GM19455 (cell line): ENCODE measurements at regions not wholly inside any gene's neighbourhood (a gene's known extent, or its start where the extent isn't known, plus 50 kb on each side); places are given as distances from the start of the nearest gene placed in this dataset.
"Not testable (repeated sequence)": the region's sequence is repeated elsewhere in the genome, so short reads cannot be mapped to it uniquely, and the experiment has no call there.

ENCODE experiments used
- ATAC-seq: cut with Tn5 transposase; IDR thresholded peaks from one replicate; pipeline ENCODE4 v1.9.1; 2021; ENCODE audit not compliant: unreplicated experiment

DNA sequence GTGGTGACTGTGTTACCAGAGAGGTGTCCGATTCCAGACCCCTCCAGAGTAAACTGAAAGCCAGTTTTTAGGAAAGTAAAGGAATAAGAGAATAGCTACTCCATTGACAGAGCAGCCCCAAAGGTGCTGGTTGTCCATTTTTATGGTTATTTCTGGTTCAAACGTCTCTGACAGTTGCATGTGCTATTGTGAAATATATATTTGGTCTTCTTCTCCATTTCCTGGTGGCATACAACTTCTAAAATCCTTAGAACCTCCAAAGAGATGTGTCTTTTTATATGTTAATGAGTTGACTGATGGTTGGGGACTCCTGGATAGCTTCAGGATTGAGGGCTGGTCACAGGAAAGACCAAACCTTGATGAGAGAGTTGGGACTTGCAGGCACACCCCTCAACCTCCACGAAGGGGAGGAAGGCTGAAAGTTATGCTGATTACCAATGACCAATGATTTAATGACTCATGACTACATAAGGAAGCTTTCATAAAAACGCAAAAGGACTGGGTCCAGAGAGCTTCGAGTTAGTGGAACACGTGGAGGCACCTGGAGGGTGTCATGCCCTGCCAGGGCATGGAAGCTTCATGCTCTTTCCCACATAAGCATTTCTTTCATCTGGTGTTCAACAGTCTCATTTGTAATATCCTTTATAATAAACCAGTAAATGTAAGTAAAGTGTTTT is 100.7 kb downstream of the SLC16A1 start:
- no peak for ATAC-seq

DNA sequence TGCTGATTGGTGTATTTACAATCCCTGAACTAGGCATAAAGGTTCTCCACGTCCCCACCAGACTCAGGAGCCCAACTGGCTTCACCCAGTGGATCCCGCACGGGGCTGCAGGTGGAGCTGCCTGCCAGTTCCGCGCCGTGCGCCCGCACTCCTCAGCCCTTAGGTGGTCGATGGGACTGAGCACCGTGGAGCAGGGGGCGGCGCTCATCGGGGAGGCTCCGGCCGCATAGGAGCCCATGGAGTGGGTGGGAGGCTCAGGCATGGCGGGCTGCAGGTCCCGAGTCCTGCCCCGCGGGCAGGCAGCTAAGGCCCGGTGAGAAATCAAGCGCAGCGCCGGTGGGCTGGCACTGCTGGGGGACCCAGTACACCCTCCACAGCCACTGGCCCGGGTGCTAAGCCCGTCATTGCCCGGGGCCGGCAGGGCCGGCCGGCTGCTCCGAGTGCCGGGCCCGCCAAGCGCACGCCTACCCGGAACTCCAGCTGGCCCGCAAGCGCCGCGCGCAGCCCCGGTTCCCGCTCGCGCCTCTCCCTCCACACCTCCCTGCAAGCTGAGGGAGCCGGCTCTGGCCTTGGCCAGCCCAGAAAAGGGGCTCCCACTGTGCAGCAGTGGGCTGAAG is 101.5 kb downstream of the SLC16A1 start:
- not testable (repeated sequence) for ATAC-seq

DNA sequence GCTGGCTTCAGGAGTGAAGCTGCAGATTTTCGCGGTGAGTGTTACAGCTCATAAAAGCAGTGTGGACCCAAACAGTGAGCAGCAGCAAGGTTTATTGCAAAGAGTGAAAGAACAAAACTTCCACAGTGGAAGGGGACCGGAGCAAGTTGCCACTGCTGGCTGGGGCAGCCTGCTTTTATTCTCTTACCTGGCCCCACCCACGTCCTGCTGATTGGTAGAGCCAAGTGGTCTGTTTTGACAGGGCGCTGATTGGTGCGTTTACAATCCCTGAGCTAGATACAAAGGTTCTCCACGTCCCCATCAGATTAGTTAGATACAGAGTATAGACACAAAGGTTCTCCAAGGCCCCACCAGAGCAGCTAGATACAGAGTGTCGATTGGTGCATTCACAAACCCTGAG is 102.1 kb downstream of the SLC16A1 start:
- ATAC-seq: not testable (repeated sequence)

DNA sequence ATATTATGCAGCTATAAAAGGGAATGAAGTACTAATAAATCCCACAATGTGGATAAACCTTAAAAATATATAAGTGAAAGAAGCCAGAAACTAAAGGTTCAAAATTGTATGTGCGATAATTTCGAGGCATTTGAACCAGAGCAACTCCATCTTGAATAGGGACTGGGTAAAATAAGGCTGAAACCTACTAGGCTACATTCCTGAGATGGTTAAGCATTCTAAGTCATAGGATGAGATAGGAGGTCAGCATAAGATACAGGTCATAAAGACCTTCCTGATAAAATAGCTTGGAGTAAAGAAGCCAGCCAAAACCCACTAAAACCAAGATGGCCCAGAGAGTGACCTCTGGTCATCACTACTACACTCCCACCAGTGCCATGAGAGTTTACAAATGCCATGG is 103.1 kb downstream of the SLC16A1 start:
- no peak for ATAC-seq

DNA sequence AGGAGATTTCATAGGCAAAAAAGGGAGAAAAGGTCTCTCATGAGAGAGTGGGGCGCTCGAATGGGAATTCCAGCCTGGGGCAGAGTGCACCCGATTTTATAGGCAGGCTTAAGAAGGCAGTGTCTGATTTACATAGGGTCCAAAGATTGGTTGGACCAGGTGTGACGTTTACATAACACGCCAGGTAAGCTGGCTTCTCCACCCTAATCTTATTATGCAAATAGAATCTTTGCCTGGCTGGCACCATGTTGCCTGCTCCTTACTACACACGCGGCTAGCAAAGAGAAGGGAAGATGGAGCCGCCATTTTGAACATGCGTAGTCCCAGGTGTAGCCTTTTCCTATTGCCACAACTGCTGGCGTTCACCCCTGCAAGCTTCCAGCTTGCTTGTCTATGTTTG is 103.7 kb downstream of the SLC16A1 start:
- ATAC-seq: no peak

DNA sequence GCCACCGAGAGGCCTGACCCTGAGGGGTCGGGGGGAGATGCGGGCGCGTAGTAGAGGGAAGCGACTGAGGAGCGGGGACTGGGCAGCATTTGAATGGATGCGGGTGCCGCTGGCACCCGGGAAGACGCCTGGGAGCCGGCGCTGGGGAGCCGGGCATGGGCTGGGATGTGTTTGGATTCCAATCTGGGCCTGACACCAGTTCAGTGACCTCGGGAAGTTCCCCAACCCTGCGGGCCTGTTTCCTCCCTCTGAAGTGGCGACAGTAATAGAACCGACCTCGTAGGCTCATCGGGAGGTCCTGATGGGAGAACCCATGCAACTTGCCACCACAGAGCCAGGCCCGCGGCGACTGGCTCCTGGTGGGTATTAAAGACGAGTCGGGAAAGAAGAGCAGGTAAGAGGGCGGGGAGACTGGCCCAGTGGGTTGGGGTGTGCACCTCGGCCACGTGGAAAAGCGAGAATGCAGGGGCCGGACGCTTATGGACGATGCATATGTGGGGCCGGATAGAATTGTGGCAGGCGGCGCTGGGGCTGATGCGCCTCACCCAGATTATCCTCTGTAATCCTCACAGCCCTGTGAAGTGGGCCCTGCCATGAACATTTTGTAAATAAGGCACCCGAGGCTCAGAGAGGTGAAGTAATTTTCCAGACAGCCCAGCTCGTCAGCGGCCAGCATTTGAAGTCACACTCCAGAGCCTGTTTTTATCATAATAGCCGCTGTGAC is 105.8 kb downstream of the SLC16A1 start:
- no peak for ATAC-seq

DNA sequence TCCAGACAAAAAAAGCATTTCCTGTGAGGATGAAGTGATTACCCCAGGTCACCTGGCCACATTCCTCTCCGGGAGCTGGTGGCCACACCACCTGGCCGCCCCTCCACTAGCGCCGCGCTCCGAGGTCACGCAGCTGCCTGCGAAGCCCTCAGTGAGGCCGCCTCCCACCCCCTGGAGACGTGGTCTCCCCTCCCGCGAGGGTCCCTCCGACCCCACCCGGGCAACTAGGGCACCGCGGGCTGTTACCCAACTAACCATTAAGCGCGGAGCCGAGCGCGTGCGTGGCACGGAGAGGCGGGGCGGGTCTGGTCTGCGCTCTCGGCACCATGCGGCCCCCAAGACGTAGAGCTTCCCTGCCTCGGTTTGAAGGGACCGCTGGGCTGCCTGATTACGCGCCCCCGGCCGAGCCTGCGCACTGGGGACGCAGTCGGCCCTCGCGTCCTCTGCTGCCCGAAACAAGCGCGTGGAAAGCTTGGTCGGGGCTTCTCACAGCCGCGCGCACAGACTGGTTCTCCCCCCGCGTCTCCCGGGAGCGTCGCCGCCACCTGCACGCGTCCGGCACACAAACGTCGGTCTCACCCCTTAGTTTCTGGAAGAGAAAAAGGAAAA is 106.5 kb downstream of the SLC16A1 start:
- no peak for ATAC-seq

DNA sequence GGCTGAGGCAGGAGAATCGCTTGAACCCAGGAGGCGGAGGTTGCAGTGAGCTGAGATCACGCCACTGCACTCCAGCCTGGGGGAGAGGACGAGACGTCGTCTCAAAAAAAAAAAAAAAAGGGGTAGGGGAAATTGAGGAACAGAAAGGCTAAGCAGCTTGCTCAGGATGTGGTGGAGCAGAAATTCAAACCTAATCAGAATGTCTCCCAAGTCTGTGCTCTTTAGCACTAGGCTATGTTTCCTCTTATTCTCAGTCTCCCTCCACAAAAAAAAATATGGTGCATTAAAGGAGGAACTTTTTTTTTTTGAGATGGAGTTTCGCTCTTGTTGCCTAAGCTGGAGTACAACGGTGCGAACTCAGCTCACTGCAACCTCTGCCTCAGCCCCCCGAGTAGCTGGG is 114.2 kb downstream of the SLC16A1 start:
- no peak for ATAC-seq

DNA sequence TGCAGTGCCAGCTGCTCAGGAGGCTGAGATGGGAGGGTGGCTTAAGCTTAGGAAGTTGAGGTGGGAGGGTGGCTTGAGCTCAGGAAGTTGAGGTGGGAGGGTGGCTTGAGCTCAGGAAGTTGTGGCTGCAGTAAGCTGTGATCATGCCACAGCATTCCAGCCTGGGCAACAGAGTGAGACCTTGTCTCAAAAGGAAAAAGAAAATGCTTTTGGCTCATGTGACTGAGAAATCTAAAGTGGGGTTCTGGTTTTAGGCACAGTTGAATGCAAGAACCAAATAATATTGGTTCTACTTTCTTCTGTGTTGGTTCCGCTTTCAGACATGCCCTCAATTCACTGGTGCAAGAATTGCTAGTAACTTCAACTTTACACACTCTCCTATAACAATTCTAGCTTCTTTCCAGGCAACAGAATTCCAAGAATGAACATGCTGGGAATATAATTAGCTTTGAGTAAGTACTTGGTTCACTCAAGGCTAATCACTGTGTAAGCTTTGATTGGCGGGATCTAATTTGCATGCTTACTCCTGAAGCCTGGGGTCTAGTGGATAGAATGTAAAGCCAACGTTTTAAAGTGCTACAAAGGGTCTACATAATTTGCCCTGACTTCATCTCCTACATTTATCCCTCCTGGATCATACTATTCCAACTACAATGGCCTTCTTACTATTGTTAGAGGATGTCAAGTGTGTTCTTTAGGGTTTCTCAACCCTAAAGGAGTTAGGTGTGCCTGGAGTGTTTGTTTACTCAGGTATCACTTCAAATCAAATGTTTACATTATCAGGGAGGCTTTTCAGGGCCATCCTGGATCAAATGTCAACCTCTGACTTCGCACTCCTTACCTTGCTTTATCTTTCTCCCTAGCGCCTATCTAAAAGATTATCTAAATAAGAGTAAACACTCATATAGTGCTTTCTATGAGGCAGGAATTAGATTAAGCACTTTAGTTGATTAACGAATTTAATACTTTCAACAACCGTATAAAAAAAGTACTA is 115.1 kb downstream of the SLC16A1 start:
- ATAC-seq: peak; percentile 65

DNA sequence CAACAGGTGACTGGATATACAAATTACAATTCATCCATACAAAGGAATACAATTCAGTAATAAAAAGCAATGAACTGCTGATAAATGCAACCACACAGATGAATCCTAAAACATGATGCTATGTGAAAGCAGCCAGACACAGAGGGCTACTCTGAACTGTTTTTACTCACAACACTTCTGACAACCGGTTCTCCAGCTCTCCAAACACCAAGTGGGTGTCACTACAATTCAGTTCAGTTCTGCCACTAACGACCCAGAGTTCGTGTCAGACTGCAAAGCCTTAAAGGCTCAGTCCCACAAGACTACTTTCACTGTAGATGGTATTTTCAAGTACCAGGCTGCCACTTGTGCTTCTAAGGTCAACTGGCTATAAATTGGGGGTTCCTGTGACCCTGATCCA is 119.4 kb downstream of the SLC16A1 start:
- no peak for ATAC-seq

DNA sequence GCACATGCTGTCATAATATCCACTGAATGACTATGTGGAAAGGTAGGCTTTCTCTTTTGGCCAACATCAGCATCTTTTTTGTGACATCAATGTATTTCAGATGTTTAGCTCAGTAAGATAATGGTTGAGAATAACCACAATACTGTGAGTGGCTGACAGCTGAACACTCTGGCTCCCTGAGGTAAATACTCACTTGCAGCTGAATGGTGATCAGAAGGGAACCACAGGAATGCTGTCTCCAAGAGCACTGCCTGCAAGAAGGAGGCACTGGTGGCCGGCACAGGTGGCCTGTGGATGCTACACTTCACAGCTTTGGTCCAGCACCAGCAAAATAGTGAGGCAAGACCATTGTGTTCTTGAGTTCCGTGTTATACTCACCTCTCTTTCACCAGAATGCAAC is 118.7 kb upstream of the PPM1J start:
- no peak for ATAC-seq

DNA sequence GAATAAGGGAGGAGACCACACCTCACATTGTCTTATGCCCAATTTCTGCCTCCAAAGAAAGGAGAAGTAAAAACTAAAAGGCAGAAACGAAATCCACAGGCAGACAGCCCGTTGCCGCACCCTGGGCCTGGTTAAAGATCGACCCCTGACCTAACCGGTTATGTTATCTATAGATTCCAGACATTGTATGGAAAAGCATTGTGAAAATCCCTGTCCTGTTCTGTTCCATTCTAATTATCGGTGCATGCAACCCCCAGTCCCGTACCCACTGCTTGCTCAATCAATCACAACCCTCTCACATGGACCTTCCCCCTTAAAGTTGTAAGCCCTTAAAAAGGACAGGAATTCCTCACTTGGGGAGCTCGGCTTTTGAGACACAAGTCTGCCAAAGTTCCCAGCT is 117.1 kb upstream of the PPM1J start:
- ATAC-seq: not testable (repeated sequence)

DNA sequence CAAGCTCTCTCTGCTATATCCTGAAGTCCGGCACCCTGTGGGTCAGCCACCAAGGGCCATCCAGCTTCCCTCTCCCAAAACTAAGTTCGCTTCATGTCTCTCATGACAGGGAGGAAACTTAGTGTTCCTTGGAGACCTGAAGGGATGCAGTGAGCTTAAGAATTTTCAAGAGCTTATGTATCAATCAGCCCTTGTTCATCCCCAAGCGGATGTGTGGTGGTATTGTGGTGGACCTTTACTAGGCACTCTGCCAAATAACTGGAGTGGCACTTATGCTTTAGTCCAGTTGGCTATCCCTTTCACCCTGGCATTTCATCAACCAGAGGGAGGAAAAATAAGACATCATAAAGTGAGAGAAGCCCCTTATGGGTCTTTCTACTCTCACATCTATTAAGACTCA is 114.6 kb upstream of the PPM1J start:
- ATAC-seq: not testable (repeated sequence)

DNA sequence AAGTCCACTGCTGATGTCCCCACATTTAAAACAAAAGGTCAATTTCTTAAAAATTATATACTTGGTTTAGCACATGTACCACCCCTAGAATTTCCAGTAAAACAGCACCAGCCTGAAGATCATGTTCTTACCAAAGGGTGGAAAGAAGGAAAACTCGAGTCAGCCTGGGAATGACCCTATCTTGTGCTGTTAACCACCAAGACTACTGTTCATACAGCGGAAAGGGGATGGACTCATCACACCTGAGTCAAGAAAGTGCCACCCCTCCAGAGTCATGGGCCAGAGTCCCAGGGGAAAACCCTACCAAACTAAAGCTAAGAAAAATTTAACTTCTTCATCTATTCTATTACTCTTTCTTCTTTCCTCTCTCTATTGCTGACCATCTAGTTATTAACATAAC is 113.6 kb upstream of the PPM1J start:
- ATAC-seq: no peak

DNA sequence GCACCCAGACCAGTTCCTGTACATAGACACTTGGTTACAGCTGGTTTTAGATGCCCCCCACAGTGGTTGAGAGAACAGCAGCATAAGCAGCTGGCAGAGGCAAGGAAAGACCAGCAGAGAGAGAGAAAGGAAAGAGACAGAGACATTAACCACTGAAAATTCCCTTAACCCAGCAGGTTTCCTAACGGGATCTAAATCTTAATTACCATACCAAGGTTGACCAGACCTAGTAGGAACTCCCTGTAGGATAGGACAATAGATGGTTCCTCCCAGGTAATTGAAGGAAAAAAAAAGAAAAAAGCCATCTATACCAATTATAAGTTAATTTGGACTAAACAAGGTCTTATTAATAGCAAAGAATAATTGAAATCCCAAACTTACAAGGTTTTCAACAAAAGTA is 112.3 kb upstream of the PPM1J start:
- ATAC-seq: not testable (repeated sequence)

DNA sequence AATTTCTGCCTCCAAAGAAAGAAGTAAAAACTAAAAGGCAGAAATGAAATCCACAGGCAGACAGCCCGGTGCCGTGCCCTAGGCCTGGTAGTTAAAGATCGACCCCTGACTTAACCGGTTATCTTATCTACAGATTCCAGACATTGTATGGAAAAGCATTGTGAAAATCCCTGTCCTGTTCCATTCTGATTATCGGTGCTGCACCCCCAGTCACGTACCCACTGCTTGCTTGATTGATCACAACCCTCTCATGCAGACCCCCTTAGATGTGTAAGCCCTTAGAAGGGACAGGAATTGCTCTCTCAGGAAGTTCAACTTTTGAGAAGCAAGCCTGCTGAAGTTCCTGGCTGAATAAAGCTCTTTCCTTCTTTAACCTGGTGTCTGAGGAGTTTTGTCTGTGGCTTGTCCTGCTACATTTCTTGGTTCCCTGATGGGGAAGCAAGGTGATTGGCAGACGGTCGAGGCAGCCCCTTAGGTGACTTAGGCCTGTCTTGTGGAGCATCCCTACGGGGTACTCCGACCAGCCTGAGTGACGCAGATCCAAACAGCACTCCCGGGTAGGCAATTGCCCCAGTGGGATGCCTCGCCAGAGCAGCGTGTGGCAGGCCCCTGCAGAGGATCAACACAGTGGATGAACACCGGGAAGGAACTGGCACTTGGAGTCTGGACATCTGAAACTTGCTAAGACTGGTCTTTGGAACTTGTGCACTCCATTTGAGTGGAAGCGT is 111.2 kb upstream of the PPM1J start:
- ATAC-seq: no peak

DNA sequence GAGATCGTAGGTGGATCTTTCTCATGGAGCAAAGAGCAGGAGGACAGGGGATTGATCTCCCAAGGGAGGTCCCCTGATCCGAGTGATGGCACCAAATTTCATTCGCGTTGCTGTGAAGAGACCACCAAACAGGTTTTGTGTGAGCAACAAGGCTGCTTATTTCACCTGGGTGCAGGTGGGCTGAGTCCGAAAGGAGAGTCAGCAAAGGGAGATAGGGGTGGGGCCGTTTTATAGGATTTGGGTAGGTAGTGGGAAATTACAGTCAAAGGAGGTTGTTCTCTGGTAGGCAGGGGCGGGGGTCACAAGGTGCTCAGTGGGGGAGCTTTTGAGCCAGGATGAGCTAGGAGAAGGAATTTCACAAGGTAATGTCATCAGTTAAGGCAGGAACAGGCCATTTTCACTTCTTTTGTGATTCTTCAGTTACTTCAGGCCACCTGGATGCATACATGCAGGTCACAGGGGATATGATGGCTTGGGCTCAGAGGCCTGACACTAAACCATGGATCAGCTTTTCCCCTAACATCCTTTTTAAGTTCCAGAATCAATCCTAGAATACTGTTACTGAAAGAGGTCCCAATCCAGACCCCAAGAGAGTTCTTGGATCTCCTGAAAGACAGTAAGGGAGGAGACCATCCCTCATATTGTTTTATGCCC is 110.6 kb upstream of the PPM1J start:
- not testable (repeated sequence) for ATAC-seq

DNA sequence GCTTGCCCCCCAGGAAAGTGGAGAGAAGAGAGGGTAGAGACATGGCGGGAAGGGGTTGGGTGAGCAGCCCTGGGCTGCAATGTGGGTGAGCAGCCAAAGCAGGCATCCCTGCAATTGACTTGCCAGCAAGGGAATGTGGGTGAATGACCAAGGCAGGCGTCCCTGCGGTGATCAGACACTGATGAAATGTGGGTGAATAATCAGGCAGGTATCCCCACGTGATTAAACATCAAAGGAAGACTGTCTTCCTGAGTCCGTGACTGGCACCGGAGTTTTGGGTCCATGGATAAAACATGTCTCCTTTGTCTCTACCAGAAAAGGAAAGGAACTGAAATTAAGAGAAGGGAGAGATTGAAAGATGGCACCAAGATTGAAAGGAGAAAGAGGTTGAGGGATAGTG is 109.9 kb upstream of the PPM1J start:
- not testable (repeated sequence) for ATAC-seq

DNA sequence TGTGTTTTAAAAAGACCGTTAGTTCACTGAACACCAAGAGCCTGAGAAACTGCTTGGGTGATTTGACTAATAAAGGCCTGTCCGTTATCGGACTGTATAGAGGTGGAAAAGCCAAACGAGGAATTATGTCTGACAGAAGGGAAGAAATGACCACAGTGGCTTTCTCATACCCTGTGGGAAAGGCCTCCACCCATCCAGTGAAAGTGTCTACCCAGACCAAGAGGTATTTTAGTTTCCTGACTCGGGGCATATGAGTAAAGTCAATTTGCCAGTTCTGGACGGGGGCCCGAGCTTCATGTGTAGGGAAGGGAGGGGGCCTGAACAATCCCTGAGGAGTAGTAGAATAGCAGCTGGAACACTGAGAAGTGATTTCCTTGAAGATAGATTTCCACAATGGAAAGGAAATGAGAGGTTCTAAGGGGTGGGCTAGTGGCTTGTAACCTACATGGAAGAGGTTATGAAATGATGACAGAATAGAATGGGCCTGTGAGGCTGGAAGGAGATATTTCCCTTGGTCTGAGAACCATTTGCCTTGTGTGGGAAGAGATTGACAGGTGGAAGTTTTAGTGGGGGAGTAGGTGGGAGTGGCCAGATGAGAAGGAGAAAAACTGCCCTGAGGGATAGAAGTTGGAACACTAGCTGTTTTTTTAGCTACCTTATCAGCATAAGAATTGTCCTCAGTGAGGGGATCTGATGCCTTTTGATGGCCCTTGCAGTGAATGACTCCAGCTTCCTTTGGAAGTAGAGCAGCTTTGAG is 106.4 kb upstream of the PPM1J start:
- ATAC-seq: not testable (repeated sequence)
